Chondrocyte (in vitro differentiated cells): ENCODE measurements at regions not wholly inside any gene's neighbourhood (a gene's known extent, or its start where the extent isn't known, plus 50 kb on each side); places are given as distances from the start of the nearest gene placed in this dataset.
"Not testable (repeated sequence)": the region's sequence is repeated elsewhere in the genome, so short reads cannot be mapped to it uniquely, and the experiment has no call there.

ENCODE experiments used
- DNase-seq: peaks from one replicate; pipeline ENCODE4 v3.0.0; 2021; ENCODE audit warnings: mixed read lengths, low spot score
- H3K27ac Mint-ChIP-seq: one replicate; pipeline ENCODE4 v1.8.0; 2021; ENCODE audit warnings: mild to moderate bottlenecking, moderate library complexity, mixed read lengths; ENCODE audit not compliant: unreplicated experiment
- H3K27me3 Mint-ChIP-seq: 2 replicates; pipeline ENCODE4 v1.8.0; 2021; ENCODE audit warnings: low read depth, mixed read lengths
- H3K36me3 Mint-ChIP-seq: 2 replicates; pipeline ENCODE4 v1.8.0; 2021; ENCODE audit warnings: low read depth, mixed read lengths
- H3K4me1 Mint-ChIP-seq: 2 replicates; pipeline ENCODE4 v1.8.0; 2021; ENCODE audit warnings: low read depth, mild to moderate bottlenecking, mixed read lengths
- H3K4me3 Mint-ChIP-seq: one replicate; pipeline ENCODE4 v1.8.0; 2021; ENCODE audit warnings: mild to moderate bottlenecking, moderate library complexity, mixed read lengths; ENCODE audit not compliant: unreplicated experiment
- H3K9me3 Mint-ChIP-seq: 2 replicates; pipeline ENCODE4 v1.8.0; 2021; ENCODE audit warnings: low read depth, mixed read lengths
- TF ChIP-seq, protein P1 (sequence below): fragments of 200-600 bp; sonication (generic); IDR thresholded peaks from 2 replicates; pipeline ENCODE4 v1.5.0; 2021; ENCODE audit warnings: antibody characterized with exemption, mild to moderate bottlenecking, moderate library complexity

GRCh38 chr1:113303267-113303666 is 87.0 kb upstream of the MAGI3 start:
- no peak for DNase-seq
- TF ChIP-seq, protein P1, sequence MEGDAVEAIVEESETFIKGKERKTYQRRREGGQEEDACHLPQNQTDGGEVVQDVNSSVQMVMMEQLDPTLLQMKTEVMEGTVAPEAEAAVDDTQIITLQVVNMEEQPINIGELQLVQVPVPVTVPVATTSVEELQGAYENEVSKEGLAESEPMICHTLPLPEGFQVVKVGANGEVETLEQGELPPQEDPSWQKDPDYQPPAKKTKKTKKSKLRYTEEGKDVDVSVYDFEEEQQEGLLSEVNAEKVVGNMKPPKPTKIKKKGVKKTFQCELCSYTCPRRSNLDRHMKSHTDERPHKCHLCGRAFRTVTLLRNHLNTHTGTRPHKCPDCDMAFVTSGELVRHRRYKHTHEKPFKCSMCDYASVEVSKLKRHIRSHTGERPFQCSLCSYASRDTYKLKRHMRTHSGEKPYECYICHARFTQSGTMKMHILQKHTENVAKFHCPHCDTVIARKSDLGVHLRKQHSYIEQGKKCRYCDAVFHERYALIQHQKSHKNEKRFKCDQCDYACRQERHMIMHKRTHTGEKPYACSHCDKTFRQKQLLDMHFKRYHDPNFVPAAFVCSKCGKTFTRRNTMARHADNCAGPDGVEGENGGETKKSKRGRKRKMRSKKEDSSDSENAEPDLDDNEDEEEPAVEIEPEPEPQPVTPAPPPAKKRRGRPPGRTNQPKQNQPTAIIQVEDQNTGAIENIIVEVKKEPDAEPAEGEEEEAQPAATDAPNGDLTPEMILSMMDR = no peak
- H3K36me3 Mint-ChIP-seq = no peaks in the 10 kb centered on the region
- H3K4me1 Mint-ChIP-seq = no peaks in the 10 kb centered on the region
- H3K27me3 Mint-ChIP-seq = peaks cover 19% of the 10 kb centered on the region
- H3K4me3 Mint-ChIP-seq = no peak overlapping the region
- H3K9me3 Mint-ChIP-seq = no peaks in the 10 kb centered on the region
- H3K27ac Mint-ChIP-seq = no peak overlapping the region

DNA sequence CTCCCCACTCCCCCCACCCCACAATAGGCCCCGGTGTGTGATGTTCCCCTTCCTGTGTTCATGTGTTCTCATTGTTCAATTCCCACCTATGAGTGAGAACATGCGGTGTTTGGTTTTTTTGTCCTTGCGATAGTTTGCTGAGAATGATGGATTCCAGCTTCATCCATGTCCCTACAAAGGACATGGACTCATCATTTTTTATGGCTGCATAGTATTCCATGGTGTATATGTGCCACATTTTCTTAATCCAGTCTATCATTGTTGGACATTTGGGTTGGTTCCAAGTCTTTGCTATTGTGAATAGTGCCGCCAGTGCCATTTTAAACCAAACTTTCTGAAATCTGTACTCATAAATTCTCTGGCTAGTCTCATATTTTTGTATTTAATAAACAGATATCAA is 85.3 kb upstream of the MAGI3 start:
- not testable (repeated sequence) for H3K4me1 Mint-ChIP-seq, H3K4me3 Mint-ChIP-seq, H3K36me3 Mint-ChIP-seq, H3K27ac Mint-ChIP-seq, DNase-seq, H3K9me3 Mint-ChIP-seq
- peaks cover 20% of the 10 kb centered on the region for H3K27me3 Mint-ChIP-seq

GRCh38 chr1:113307771-113308445 is 82.4 kb upstream of the MAGI3 start:
- TF ChIP-seq, protein P1 = no peak
- H3K36me3 Mint-ChIP-seq = peaks cover 5% of the 10 kb centered on the region
- H3K27ac Mint-ChIP-seq = no peak overlapping the region
- peaks cover 18% of the 10 kb centered on the region for H3K27me3 Mint-ChIP-seq
- no peak for DNase-seq
- H3K9me3 Mint-ChIP-seq = peaks cover 7% of the 10 kb centered on the region
- H3K4me1 Mint-ChIP-seq = no peaks in the 10 kb centered on the region
- H3K4me3 Mint-ChIP-seq = no peak overlapping the region

DNA sequence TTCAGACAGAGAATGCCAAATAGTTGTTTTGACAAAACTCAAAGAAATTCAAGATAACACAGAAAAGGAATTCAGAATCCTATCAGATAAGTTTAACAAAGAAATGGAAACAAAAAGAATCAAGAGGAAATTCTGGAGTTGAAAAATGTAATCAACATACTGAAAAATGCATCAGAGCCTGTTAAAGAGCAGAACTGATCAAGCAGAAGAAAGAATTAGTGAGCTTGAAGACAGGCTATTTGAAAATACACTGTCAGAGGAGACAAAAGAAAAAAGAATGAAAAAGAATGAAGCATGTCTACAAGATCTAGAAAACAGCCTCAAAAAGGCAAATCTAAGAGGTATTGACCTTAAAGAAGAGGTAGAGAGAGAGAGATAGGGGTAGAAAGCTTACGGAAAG is 77.7 kb upstream of the MAGI3 start:
- DNase-seq, H3K27ac Mint-ChIP-seq, H3K4me1 Mint-ChIP-seq, H3K4me3 Mint-ChIP-seq, H3K36me3 Mint-ChIP-seq: not testable (repeated sequence)
- Mint-ChIP-seq H3K9me3 (peaks cover 21% of the 10 kb centered on the region), H3K27me3 (peaks cover 18% of the 10 kb centered on the region)

DNA sequence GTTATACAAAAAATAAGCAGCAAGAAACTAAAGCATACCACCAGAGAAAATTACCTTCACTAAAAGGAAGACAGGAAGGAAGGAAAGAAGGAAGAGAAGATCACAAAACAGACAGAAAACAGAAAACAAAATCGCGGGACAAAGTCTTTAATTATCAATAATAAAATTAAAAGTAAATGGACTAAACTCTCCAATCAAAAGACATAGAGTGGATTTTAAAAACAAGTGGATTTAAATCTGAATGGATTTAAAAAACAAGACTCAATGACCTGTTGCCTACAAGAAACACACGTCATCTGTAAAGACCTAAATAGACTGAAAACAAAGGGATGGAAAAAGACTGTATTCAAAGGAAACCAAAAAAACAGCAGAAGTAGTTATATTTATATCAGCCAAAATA is 75.7 kb upstream of the MAGI3 start:
- no peak for DNase-seq
- Mint-ChIP-seq H3K4me3 (no peak overlapping the region), H3K4me1 (no peaks in the 10 kb centered on the region), H3K27ac (no peak overlapping the region), H3K9me3 (peaks cover 21% of the 10 kb centered on the region), H3K36me3 (peaks cover 5% of the 10 kb centered on the region), H3K27me3 (peaks cover 9% of the 10 kb centered on the region)
- TF ChIP-seq, protein P1 = no peak

GRCh38 chr1:113320272-113320671 is 70.0 kb upstream of the MAGI3 start:
- Mint-ChIP-seq H3K27me3 (peaks cover 2% of the 10 kb centered on the region), H3K4me3 (no peak overlapping the region), H3K4me1 (no peaks in the 10 kb centered on the region), H3K36me3 (no peaks in the 10 kb centered on the region), H3K9me3 (peaks cover under 1% of the 10 kb centered on the region), H3K27ac (no peak overlapping the region)
- TF ChIP-seq, protein P1 = no peak
- DNase-seq = no peak
